SK-N-SH (cell line): ENCODE measurements at regions not wholly inside any gene's neighbourhood (a gene's known extent, or its start where the extent isn't known, plus 50 kb on each side); places are given as distances from the start of the nearest gene placed in this dataset.

Source experiments
- CHD2 ChIP-seq: fragments of 150-350 bp; IDR thresholded peaks from 2 replicates; pipeline ENCODE4 v1.6.1; 2018; ENCODE audit warnings: low read length; ENCODE audit not compliant: partially characterized antibody
- MXI1 ChIP-seq: IDR thresholded peaks from 2 replicates; pipeline ENCODE4 v1.6.1; 2012; ENCODE audit warnings: mild to moderate bottlenecking, low read depth, low read length, improper control_type of control experiment

DNA sequence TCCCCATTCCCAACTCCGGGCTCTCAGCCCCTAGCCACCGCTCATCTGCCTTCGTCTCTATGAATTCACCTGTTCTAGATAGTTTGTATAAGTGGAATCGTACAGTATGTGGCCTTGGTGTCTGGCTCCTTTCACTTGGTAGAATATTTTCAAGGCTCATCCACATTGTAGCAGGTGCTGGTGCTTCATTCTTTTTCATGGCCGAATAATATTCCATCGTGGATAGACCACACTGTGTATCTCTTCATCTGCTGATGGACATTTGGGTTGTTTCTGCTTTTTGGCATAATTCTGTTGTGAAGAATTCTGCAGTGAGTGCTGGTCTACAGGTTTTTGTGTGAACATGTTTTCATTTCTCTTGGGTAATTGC is 324.2 kb downstream of the SEC14L1 start:
- TF ChIP-seq CHD2 (no peak), MXI1 (no peak)
